ENCODE measurements at regions not wholly inside any gene's neighbourhood (a gene's known extent, or its start where the extent isn't known, plus 50 kb on each side); places are given as distances from the start of the nearest gene placed in this dataset.

- TF ChIP-seq ZNF629 (CRISPR knock-in tag; conservative IDR thresholded peaks at IDR 0.05) (peak; percentile 51; the same call in 1 of the 2 replicates), SRSF1 (optimal IDR thresholded peaks at IDR 0.05; ENCODE audit: low read depth, low read length) (no peak), KDM4B (CRISPR knock-in tag; IDR thresholded peaks at IDR 0.05) (peak; percentile 65; the same call in 1 of the 2 replicates), FOSL1 (CRISPR knock-in tag; IDR thresholded peaks at IDR 0.05; ENCODE audit: borderline replicate concordance) (no peak), FOXK2 (IDR thresholded peaks at IDR 0.05) (peak; percentile 99), ELF4 (CRISPR knock-in tag; IDR thresholded peaks at IDR 0.05; ENCODE audit: borderline replicate concordance) (no peak), ASH2L (IDR thresholded peaks at IDR 0.05; ENCODE audit: insufficient read length, low read depth, low read length) (peak; percentile 86), SKI (IDR thresholded peaks at IDR 0.05; ENCODE audit: partially characterized antibody) (peak; percentile 92), NFATC3 (CRISPR knock-in tag; IDR thresholded peaks at IDR 0.05) (peak; percentile 53; the same call in 1 of the 2 replicates), ZNF326 (CRISPR knock-in tag; IDR thresholded peaks at IDR 0.05; ENCODE audit: borderline replicate concordance) (no peak), ZNF816 (CRISPR knock-in tag; IDR thresholded peaks at IDR 0.05; ENCODE audit: borderline replicate concordance) (peak; percentile 92; the same call in 1 of the 2 replicates), NRL (CRISPR knock-in tag; IDR thresholded peaks at IDR 0.05; ENCODE audit: borderline replicate concordance) (peak; percentile 87), ZBTB42 (CRISPR knock-in tag; IDR thresholded peaks at IDR 0.05) (peak; percentile 69; the same call in 1 of the 2 replicates), ONECUT2 (CRISPR knock-in tag; IDR thresholded peaks at IDR 0.05) (no peak), ARID3A (IDR thresholded peaks at IDR 0.05; ENCODE audit: low read depth, low read length) (no peak; the same call in 1 of the 2 replicates), ZFX (CRISPR knock-in tag; IDR thresholded peaks at IDR 0.05; ENCODE audit: low read depth) (peak; percentile 92), ZNF547 (CRISPR knock-in tag; IDR thresholded peaks at IDR 0.05) (peak; percentile 89), XBP1 (CRISPR knock-in tag; IDR thresholded peaks at IDR 0.05) (no peak), ZNF30 (CRISPR knock-in tag; IDR thresholded peaks at IDR 0.05) (peak; percentile 92; the same call in 1 of the 2 replicates), TBX3 (IDR thresholded peaks at IDR 0.05; ENCODE audit: borderline replicate concordance) (peak; percentile 88), ARNTL (CRISPR knock-in tag; IDR thresholded peaks at IDR 0.05) (peak; percentile 98), ZNF276 (CRISPR knock-in tag; IDR thresholded peaks at IDR 0.05; ENCODE audit: low read depth) (peak; percentile 24; the same call in 1 of the 2 replicates), NFRKB (IDR thresholded peaks at IDR 0.05) (no peak)
- TF ChIP-seq, protein P1, sequence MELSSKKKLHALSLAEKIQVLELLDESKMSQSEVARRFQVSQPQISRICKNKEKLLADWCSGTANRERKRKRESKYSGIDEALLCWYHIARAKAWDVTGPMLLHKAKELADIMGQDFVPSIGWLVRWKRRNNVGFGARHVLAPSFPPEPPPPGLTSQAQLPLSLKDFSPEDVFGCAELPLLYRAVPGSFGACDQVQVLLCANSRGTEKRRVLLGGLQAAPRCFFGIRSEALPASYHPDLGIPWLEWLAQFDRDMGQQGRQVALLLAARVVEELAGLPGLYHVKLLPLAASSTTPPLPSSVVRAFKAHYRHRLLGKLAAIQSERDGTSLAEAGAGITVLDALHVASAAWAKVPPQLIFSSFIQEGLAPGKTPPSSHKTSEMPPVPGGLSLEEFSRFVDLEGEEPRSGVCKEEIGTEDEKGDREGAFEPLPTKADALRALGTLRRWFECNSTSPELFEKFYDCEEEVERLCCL (CRISPR knock-in tag; IDR thresholded peaks at IDR 0.05; ENCODE audit: borderline replicate concordance) = peak; percentile 86; the same call in 1 of the 2 replicates
- TF ChIP-seq, protein P2, sequence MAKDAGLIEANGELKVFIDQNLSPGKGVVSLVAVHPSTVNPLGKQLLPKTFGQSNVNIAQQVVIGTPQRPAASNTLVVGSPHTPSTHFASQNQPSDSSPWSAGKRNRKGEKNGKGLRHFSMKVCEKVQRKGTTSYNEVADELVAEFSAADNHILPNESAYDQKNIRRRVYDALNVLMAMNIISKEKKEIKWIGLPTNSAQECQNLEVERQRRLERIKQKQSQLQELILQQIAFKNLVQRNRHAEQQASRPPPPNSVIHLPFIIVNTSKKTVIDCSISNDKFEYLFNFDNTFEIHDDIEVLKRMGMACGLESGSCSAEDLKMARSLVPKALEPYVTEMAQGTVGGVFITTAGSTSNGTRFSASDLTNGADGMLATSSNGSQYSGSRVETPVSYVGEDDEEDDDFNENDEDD (CRISPR knock-in tag; IDR thresholded peaks at IDR 0.05; ENCODE audit: borderline replicate concordance) = peak; percentile 70; the same call in 1 of the 2 replicates
Observed at GRCh38 chr6:167668019-167668753, 158.5 kb upstream of the AFDN start (continued).
